Tibial nerve (tissue), 4 donors: ENCODE measurements at regions not wholly inside any gene's neighbourhood (a gene's known extent, or its start where the extent isn't known, plus 50 kb on each side); places are given as distances from the start of the nearest gene placed in this dataset.

Experiments
- DNase-seq, 2 donors: peaks; one replicate each; pipeline ENCODE4 v3.0.0-alpha.2; 2019; ENCODE audit warnings: low spot score in 2 of 2
- H3K27ac ChIP-seq, 4 donors: fragments of 200-600 bp; sonication (generic) in 3 of 4; one replicate each; pipeline ENCODE4 v1.5.1; 2017 to 2019; ENCODE audit warnings: mild to moderate bottlenecking in 1 of 4
- H3K27me3 ChIP-seq, 2 donors: fragments of 200-600 bp; sonication (generic) in 1 of 2; one replicate each; pipeline versions ENCODE4 v1.5.1 to v1.6.0; 2017 to 2019
- H3K36me3 ChIP-seq, 3 donors: fragments of 200-600 bp; sonication (generic); one replicate each; pipeline ENCODE4 v1.5.1; 2018 to 2019
- H3K4me1 ChIP-seq, 4 donors: fragments of 200-600 bp; sonication (generic) in 3 of 4; one replicate each; pipeline ENCODE4 v1.5.1; 2017 to 2019
- H3K4me3 ChIP-seq, 4 donors: fragments of 200-600 bp; sonication (generic) in 3 of 4; one replicate each; pipeline ENCODE4 v1.5.1; 2017 to 2019; ENCODE audit warnings: mild to moderate bottlenecking in 1 of 4, moderate library complexity in 1 of 4
- H3K9me3 ChIP-seq, 4 donors: fragments of 200-600 bp; sonication (generic) in 3 of 4; one replicate each; pipeline ENCODE4 v1.5.1; 2017 to 2019
- CTCF ChIP-seq, 5 experiments: fragments of 200-600 bp in 3 of 5; fragments of 450-650 bp in 2 of 5; sonication (generic) in 3 of 5; IDR thresholded peaks; one replicate each; pipeline ENCODE4 v1.5.1; 2016 to 2019; ENCODE audit warnings: antibody characterized with exemption in 5 of 5, mild to moderate bottlenecking in 3 of 5, moderate library complexity in 2 of 5
- EP300 ChIP-seq, 2 donors: sonication (generic); formaldehyde crosslinking; IDR thresholded peaks; one replicate each; pipeline ENCODE4 v1.6.1; 2017; ENCODE audit warnings: antibody characterized with exemption in 2 of 2, mild to moderate bottlenecking in 1 of 2
- POLR2A ChIP-seq, 2 donors: fragments of 450-650 bp; IDR thresholded peaks; one replicate each; pipeline ENCODE4 v1.6.1; 2017; ENCODE audit warnings: antibody characterized with exemption in 2 of 2, mild to moderate bottlenecking in 2 of 2, moderate library complexity in 2 of 2
- WGBS, 2 donors: methylation state at CpG; one replicate each; pipeline ENCODE4 v1.1.5; 2018; 5-methylcytosine and 5-hydroxymethylcytosine counted together

- H3K4me1 ChIP-seq: no peaks in the 10 kb centered on the region
- TF ChIP-seq EP300 (IDR thresholded peaks at IDR 0.05): no peak
- no peak for TF ChIP-seq POLR2A (IDR thresholded peaks at IDR 0.05)
- TF ChIP-seq CTCF (IDR thresholded peaks at IDR 0.05): no peak
- no peak for DNase-seq
- no peaks in the 10 kb centered on the region for H3K27me3 ChIP-seq
- no peak overlapping the region for H3K27ac ChIP-seq
- no peak overlapping the region for H3K4me3 ChIP-seq
- no peaks in the 10 kb centered on the region for H3K36me3 ChIP-seq
- H3K9me3 ChIP-seq: no peaks in the 10 kb centered on the region
- WGBS, 2 donors: 49 to 54% methylated on average over 22 of the region's 22 CpGs
These were observed 78.6 kb upstream of the TBX3 start for GRCh38 chr12:114762490-114763110.

- H3K36me3 ChIP-seq: no peaks in the 10 kb centered on the region
- WGBS, 2 donors: 63 to 69% methylated on average over 10 of the region's 10 CpGs
- no peak for DNase-seq
These were observed 76.3 kb upstream of the TBX3 start for GRCh38 chr12:114760151-114760877.

GRCh38 chr12:114759635-114760034 is 75.7 kb upstream of the TBX3 start:
- H3K36me3 ChIP-seq: no peaks in the 10 kb centered on the region
- WGBS, 2 donors: 93 to 98% methylated on average over 11 of the region's 11 CpGs
- no peak overlapping the region for H3K4me3 ChIP-seq
- no peaks in the 10 kb centered on the region for H3K9me3 ChIP-seq
- H3K27me3 ChIP-seq: no peaks in the 10 kb centered on the region
- no peak overlapping the region for H3K27ac ChIP-seq
- TF ChIP-seq POLR2A (IDR thresholded peaks at IDR 0.05): no peak
- no peak for TF ChIP-seq CTCF (IDR thresholded peaks at IDR 0.05)
- no peak for TF ChIP-seq EP300 (IDR thresholded peaks at IDR 0.05)
- DNase-seq: no peak
- H3K4me1 ChIP-seq: no peaks in the 10 kb centered on the region

More at GRCh38 chr12:114760151-114760877, 76.3 kb upstream of the TBX3 start:
- H3K27ac ChIP-seq: no peak overlapping the region
- no peaks in the 10 kb centered on the region for H3K9me3 ChIP-seq
- no peaks in the 10 kb centered on the region for H3K4me1 ChIP-seq
- no peak overlapping the region for H3K4me3 ChIP-seq
- no peaks in the 10 kb centered on the region for H3K27me3 ChIP-seq
- no peak for TF ChIP-seq CTCF (IDR thresholded peaks at IDR 0.05)
- no peak for TF ChIP-seq POLR2A (IDR thresholded peaks at IDR 0.05)
- TF ChIP-seq EP300 (IDR thresholded peaks at IDR 0.05): no peak

- WGBS, 2 donors: 56 to 68% methylated on average over 4 of the region's 4 CpGs
- no peak for DNase-seq
- Histone ChIP-seq H3K27ac (no peak overlapping the region), H3K4me1 (no peaks in the 10 kb centered on the region), H3K36me3 (no peaks in the 10 kb centered on the region), H3K9me3 (no peaks in the 10 kb centered on the region), H3K4me3 (no peak overlapping the region), H3K27me3 (no peaks in the 10 kb centered on the region)
- no peak for TF ChIP-seq POLR2A (IDR thresholded peaks at IDR 0.05)
- TF ChIP-seq CTCF (IDR thresholded peaks at IDR 0.05): no peak
- TF ChIP-seq EP300 (IDR thresholded peaks at IDR 0.05): no peak
These were observed 73.8 kb upstream of the TBX3 start for GRCh38 chr12:114757684-114758325.

GRCh38 chr12:114752217-114752616 is 68.2 kb upstream of the TBX3 start:
- Histone ChIP-seq H3K36me3 (no peaks in the 10 kb centered on the region), H3K4me1 (no peaks in the 10 kb centered on the region), H3K27me3 (no peaks in the 10 kb centered on the region), H3K4me3 (no peak overlapping the region), H3K27ac (no peak overlapping the region), H3K9me3 (no peaks in the 10 kb centered on the region)
- TF ChIP-seq CTCF (IDR thresholded peaks at IDR 0.05): no peak
- no peak for TF ChIP-seq EP300 (IDR thresholded peaks at IDR 0.05)
- TF ChIP-seq POLR2A (IDR thresholded peaks at IDR 0.05): no peak
- 71 to 76% methylated on average over 8 of the region's 8 CpGs for WGBS, 2 donors
- no peak for DNase-seq
